GM12864 (cell line): ENCODE measurements at regions not wholly inside any gene's neighbourhood (a gene's known extent, or its start where the extent isn't known, plus 50 kb on each side); places are given as distances from the start of the nearest gene placed in this dataset.

Experiments
- DNase-seq: peaks from one replicate; pipeline ENCODE4 v3.0.0-alpha.2; 2011; ENCODE audit warnings: low read depth
- H3K4me3 ChIP-seq: 2 replicates; pipeline ENCODE4 v1.5.1; 2011; ENCODE audit warnings: mild to moderate bottlenecking, low read depth, low read length, control low read depth
- TF ChIP-seq, protein P1 (sequence below): IDR thresholded peaks from 2 replicates; pipeline ENCODE4 v1.5.1; 2011; ENCODE audit warnings: low read depth, mild to moderate bottlenecking, moderate library complexity, low read length, control low read depth, inconsistent platforms; ENCODE audit errors: missing control alignments

DNA sequence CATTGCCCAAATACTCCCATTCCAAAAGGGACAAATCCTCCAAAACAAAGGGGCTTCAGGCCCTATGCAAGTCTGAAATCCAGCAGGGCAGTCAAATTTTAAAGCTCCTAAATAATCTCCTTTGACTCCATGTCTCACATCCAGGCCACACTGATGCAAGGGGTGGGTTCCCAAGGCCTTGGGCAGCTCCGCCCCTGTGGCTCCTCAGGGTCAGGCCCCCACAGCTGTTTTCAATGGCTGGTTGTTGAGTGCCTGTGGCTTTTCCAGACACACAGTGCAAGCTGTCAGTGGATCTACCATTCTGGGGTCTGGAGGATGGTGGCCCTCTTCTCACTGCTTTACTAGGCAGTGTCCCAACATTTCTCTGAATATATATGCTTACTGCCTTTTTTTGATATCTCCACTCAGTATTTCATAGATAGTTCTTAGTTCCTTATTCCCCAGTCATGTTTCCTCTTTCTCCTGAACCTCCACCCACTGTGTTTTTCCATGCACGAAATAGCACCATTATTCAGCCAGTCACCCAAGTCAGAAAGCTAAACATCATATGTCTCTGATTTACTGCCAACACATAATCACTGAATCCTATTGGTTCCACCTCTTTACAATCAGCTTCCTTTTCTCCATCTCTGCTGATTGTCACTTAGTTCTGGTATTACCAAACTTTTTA is 172.6 kb upstream of the CACNA2D1 start:
- TF ChIP-seq, protein P1, sequence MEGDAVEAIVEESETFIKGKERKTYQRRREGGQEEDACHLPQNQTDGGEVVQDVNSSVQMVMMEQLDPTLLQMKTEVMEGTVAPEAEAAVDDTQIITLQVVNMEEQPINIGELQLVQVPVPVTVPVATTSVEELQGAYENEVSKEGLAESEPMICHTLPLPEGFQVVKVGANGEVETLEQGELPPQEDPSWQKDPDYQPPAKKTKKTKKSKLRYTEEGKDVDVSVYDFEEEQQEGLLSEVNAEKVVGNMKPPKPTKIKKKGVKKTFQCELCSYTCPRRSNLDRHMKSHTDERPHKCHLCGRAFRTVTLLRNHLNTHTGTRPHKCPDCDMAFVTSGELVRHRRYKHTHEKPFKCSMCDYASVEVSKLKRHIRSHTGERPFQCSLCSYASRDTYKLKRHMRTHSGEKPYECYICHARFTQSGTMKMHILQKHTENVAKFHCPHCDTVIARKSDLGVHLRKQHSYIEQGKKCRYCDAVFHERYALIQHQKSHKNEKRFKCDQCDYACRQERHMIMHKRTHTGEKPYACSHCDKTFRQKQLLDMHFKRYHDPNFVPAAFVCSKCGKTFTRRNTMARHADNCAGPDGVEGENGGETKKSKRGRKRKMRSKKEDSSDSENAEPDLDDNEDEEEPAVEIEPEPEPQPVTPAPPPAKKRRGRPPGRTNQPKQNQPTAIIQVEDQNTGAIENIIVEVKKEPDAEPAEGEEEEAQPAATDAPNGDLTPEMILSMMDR: no peak
- DNase-seq: no peak
- no peak overlapping the region for H3K4me3 ChIP-seq

GRCh38 chr7:82615527-82615926 is 171.9 kb upstream of the CACNA2D1 start:
- TF ChIP-seq, protein P1: no peak
- H3K4me3 ChIP-seq: no peak overlapping the region
- DNase-seq: peak; percentile 0

GRCh38 chr7:82609746-82610145 is 166.2 kb upstream of the CACNA2D1 start:
- no peak overlapping the region for H3K4me3 ChIP-seq
- no peak for DNase-seq
- TF ChIP-seq, protein P1: no peak

GRCh38 chr7:82605247-82605864 is 161.8 kb upstream of the CACNA2D1 start:
- TF ChIP-seq, protein P1: peak; percentile 57
- no peak overlapping the region for H3K4me3 ChIP-seq
- no peak for DNase-seq

DNA sequence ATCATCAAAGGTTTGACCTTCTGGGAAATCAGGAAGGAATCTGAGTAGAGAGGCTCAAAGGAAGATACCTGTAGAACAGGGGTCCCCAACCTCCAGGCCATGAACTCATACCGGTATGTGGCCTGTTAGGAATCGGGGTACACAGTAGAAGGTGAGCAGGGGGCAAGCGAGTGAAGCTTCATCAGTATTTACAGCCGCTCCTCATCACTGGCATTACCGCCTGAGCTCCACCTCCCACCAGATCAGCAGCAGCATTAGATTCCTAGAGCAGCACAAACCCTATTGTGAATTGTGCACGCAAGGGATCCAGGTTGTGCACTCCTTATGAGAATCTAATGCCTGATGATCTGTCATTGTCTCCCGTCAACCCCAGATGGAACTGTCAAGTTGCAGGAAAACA is 158.5 kb upstream of the CACNA2D1 start:
- DNase-seq: no peak
- H3K4me3 ChIP-seq: no peak overlapping the region
- TF ChIP-seq, protein P1: no peak

DNA sequence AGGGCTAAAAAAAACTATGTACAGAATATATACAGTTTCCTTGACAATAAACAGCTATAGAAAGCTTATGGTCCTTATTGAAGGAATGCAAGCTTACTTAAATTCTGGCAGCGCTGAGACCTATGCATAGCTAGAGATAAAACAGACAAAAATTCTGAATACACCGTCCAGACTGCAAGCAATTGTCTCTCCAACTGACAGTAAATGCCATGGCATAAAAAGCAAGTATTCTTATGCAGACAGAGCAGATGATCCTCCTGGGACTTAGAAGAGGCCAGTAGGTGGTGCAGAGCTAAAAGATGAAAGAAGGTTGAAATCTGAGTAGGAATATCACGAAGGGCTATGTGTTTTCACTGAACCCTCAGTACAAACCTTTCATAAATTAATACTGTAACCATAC is 157.0 kb upstream of the CACNA2D1 start:
- TF ChIP-seq, protein P1: no peak
- H3K4me3 ChIP-seq: no peak overlapping the region
- no peak for DNase-seq

DNA sequence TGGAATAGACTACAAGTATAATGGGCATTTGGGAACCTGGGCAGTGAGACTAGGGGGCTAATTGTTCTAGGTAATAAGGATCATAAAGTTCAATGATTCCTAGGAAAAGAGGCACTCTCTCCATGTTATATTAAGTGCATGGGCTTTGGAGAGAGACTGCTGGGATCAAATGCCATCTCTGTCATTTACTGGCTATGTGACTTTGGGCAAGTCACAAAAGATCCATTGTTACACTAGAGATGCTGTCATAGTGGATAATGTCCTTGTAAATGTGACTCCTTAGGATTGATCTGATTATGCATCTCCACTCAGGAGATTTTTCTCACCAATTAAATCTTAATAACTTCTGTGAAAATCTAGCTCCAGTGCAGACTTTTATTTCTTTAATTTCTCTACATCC is 156.3 kb upstream of the CACNA2D1 start:
- TF ChIP-seq, protein P1: no peak
- DNase-seq: no peak
- no peak overlapping the region for H3K4me3 ChIP-seq
